ENCODE measurements at regions not wholly inside any gene's neighbourhood (a gene's known extent, or its start where the extent isn't known, plus 50 kb on each side); places are given as distances from the start of the nearest gene placed in this dataset.
"Not testable (repeated sequence)": the region's sequence is repeated elsewhere in the genome, so short reads cannot be mapped to it uniquely, and the experiment has no call there.

DNA sequence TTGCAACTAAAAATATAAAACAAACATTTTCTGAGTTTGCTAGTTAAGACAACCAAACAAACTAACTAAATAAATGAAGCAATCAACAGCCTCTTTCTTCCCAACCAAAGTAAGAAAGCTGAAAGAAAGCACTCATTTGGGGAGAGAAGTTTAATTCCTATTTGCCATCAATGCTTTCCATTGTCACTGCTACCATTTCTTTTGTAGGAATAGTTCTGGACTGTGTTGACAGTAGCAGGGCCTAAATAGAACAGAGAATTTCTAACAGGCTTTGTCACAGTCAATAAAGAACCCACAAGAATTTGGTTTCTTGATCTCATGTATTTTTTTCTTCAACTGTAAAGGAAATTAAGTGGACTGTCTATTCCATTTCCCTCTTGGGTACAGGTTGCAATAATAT lies 1886.4 kb upstream of the TENM3 start:
- Histone ChIP-seq H3K36me3 (replicated peaks; ENCODE audit: control insufficient read depth, insufficient read depth, low read length) (no peaks in the 10 kb centered on the region), H3K4me3 (ENCODE audit: insufficient read depth, low read depth, low read length) (no peak overlapping the region), H3K27me3 (ENCODE audit: control insufficient read depth, insufficient read depth, low read length) (no peaks in the 10 kb centered on the region)
- DNase-seq: no peak

GRCh38 chr4:180360113-180360512 lies 1883.1 kb upstream of the TENM3 start:
- H3K27me3 ChIP-seq (ENCODE audit: control insufficient read depth, insufficient read depth, low read length); H3K4me3 ChIP-seq (ENCODE audit: insufficient read depth, low read depth, low read length); H3K36me3 ChIP-seq (replicated peaks; ENCODE audit: control insufficient read depth, insufficient read depth, low read length); DNase-seq: not testable (repeated sequence)

- H3K4me3 ChIP-seq (ENCODE audit: insufficient read depth, low read depth, low read length): no peak overlapping the region
- no peaks in the 10 kb centered on the region for H3K36me3 ChIP-seq (replicated peaks; ENCODE audit: control insufficient read depth, insufficient read depth, low read length)
- H3K27me3 ChIP-seq (ENCODE audit: control insufficient read depth, insufficient read depth, low read length): no peaks in the 10 kb centered on the region
- DNase-seq: no peak
Measured at GRCh38 chr4:180363815-180364214, 1879.4 kb upstream of the TENM3 start.

- H3K4me3 ChIP-seq (ENCODE audit: insufficient read depth, low read depth, low read length): no peak overlapping the region
- no peak for DNase-seq
- no peaks in the 10 kb centered on the region for H3K36me3 ChIP-seq (replicated peaks; ENCODE audit: control insufficient read depth, insufficient read depth, low read length)
- H3K27me3 ChIP-seq (ENCODE audit: control insufficient read depth, insufficient read depth, low read length): no peaks in the 10 kb centered on the region
Measured at GRCh38 chr4:180372691-180373090, 1870.5 kb upstream of the TENM3 start.

DNA sequence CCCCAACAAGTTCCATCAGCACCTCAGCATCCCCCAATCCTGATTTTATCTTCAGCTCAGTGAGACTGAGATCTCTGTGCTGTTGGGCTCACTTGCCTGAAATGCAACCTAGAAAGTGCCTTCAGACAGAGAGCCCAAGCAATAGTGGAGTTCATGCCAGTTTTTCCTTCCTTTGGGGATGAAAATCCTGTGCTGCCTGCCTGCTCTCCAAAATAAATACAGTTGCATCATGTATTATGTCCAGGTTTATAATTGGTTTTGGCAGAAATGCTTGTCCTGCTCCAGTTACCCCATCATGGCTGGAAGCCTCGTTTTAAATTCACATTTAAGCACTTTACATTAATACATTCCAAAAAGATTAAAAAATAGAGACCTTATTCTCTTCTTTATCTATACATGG lies 1865.5 kb upstream of the TENM3 start:
- H3K4me3 ChIP-seq (ENCODE audit: insufficient read depth, low read depth, low read length): no peak overlapping the region
- no peaks in the 10 kb centered on the region for H3K36me3 ChIP-seq (replicated peaks; ENCODE audit: control insufficient read depth, insufficient read depth, low read length)
- no peak for DNase-seq
- H3K27me3 ChIP-seq (ENCODE audit: control insufficient read depth, insufficient read depth, low read length): no peaks in the 10 kb centered on the region

DNA sequence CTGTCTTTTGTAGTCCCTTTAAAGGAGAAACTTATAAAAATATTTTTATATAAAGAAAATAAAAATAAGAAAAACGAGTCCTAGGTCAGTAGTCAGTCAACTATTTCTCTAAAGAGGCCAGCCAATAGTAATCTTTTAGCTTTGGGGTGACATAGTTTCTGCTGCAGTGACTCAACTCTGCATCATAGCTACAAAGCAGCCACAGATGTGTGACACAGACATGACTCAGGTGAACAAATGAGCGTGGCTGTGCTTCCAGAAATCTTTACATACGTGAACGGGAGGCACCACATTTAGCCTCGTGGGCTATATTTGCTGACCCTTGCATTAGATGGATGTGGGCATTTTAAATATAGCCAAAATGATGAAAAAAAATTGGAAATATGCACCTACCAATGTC lies 1862.5 kb upstream of the TENM3 start:
- Histone ChIP-seq H3K4me3 (ENCODE audit: insufficient read depth, low read depth, low read length) (no peak overlapping the region), H3K36me3 (replicated peaks; ENCODE audit: control insufficient read depth, insufficient read depth, low read length) (no peaks in the 10 kb centered on the region), H3K27me3 (ENCODE audit: control insufficient read depth, insufficient read depth, low read length) (no peaks in the 10 kb centered on the region)
- DNase-seq: no peak

DNA sequence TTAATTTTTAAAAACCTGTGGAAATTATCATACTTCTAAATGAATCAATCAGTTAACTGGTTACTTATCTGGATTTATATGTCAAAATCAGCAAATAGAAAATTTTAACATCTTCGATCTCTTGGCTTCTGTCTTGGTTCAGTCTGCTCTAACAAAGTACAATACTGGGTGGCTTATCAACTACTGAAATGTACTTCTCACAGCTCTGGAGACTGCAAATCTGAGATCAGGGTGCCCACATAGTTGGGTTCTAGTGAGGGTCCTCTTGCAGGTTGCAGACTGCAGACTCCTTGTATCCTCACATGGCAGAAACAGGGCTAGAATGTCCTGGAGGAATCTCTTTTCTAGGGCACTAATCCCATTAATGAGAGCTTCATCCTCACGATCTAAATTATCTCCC lies 1851.6 kb upstream of the TENM3 start:
- H3K27me3 ChIP-seq (ENCODE audit: control insufficient read depth, insufficient read depth, low read length): no peaks in the 10 kb centered on the region
- no peak overlapping the region for H3K4me3 ChIP-seq (ENCODE audit: insufficient read depth, low read depth, low read length)
- DNase-seq: no peak
- no peaks in the 10 kb centered on the region for H3K36me3 ChIP-seq (replicated peaks; ENCODE audit: control insufficient read depth, insufficient read depth, low read length)

DNA sequence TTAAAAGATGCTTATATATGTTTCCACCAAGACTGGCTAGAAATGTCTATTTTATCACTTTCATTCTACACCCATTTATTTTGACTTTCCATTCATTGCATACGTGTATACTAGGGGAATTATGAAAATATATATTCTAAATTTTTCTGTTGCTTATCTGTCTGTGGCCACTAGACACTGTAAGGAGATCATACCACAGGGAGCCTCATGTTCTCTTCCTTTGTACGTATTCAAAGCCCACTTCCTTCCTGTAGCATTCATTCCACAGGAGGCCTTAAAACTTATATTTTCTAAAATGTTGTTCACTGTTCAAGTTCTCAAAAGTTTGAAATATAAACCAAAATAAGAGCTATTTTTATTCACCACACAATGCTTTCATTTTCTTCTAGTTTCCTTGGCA lies 1848.9 kb upstream of the TENM3 start:
- DNase-seq: no peak
- Histone ChIP-seq H3K36me3 (replicated peaks; ENCODE audit: control insufficient read depth, insufficient read depth, low read length) (no peaks in the 10 kb centered on the region), H3K27me3 (ENCODE audit: control insufficient read depth, insufficient read depth, low read length) (no peaks in the 10 kb centered on the region)

GRCh38 chr4:180394730-180395129 lies 1848.5 kb upstream of the TENM3 start:
- Histone ChIP-seq H3K36me3 (replicated peaks; ENCODE audit: control insufficient read depth, insufficient read depth, low read length) (no peaks in the 10 kb centered on the region), H3K27me3 (ENCODE audit: control insufficient read depth, insufficient read depth, low read length) (no peaks in the 10 kb centered on the region), H3K4me3 (ENCODE audit: insufficient read depth, low read depth, low read length) (no peak overlapping the region)
- DNase-seq: no peak

More for the DNA sequence above, 1848.9 kb upstream of the TENM3 start:
- H3K4me3 ChIP-seq (ENCODE audit: insufficient read depth, low read depth, low read length): no peak overlapping the region

- H3K4me3 ChIP-seq (ENCODE audit: insufficient read depth, low read depth, low read length): no peak overlapping the region
- H3K36me3 ChIP-seq (replicated peaks; ENCODE audit: control insufficient read depth, insufficient read depth, low read length): no peaks in the 10 kb centered on the region
- no peaks in the 10 kb centered on the region for H3K27me3 ChIP-seq (ENCODE audit: control insufficient read depth, insufficient read depth, low read length)
- no peak for DNase-seq
Measured at GRCh38 chr4:180398564-180398963, 1844.6 kb upstream of the TENM3 start.

- Histone ChIP-seq H3K27me3 (ENCODE audit: control insufficient read depth, insufficient read depth, low read length) (no peaks in the 10 kb centered on the region), H3K4me3 (ENCODE audit: insufficient read depth, low read depth, low read length) (no peak overlapping the region)
- no peak for DNase-seq
Measured at GRCh38 chr4:180407275-180407885, 1835.8 kb upstream of the TENM3 start.

GRCh38 chr4:180418819-180419531 lies 1824.2 kb upstream of the TENM3 start:
- Histone ChIP-seq H3K27me3 (ENCODE audit: control insufficient read depth, insufficient read depth, low read length) (no peaks in the 10 kb centered on the region), H3K4me3 (ENCODE audit: insufficient read depth, low read depth, low read length) (no peak overlapping the region), H3K36me3 (replicated peaks; ENCODE audit: control insufficient read depth, insufficient read depth, low read length) (no peaks in the 10 kb centered on the region)
- no peak for DNase-seq

More at GRCh38 chr4:180407275-180407885, 1835.8 kb upstream of the TENM3 start:
- H3K36me3 ChIP-seq (replicated peaks; ENCODE audit: control insufficient read depth, insufficient read depth, low read length): no peaks in the 10 kb centered on the region

- Histone ChIP-seq H3K27me3 (ENCODE audit: control insufficient read depth, insufficient read depth, low read length) (no peaks in the 10 kb centered on the region), H3K36me3 (replicated peaks; ENCODE audit: control insufficient read depth, insufficient read depth, low read length) (no peaks in the 10 kb centered on the region), H3K4me3 (ENCODE audit: insufficient read depth, low read depth, low read length) (no peak overlapping the region)
- no peak for DNase-seq
Measured at GRCh38 chr4:180422989-180423711, 1820.1 kb upstream of the TENM3 start.

- H3K27me3 ChIP-seq (ENCODE audit: control insufficient read depth, insufficient read depth, low read length): no peaks in the 10 kb centered on the region
- no peak overlapping the region for H3K4me3 ChIP-seq (ENCODE audit: insufficient read depth, low read depth, low read length)
- no peak for DNase-seq
- no peaks in the 10 kb centered on the region for H3K36me3 ChIP-seq (replicated peaks; ENCODE audit: control insufficient read depth, insufficient read depth, low read length)
Measured at GRCh38 chr4:180423712-180424057, 1819.5 kb upstream of the TENM3 start.

DNA sequence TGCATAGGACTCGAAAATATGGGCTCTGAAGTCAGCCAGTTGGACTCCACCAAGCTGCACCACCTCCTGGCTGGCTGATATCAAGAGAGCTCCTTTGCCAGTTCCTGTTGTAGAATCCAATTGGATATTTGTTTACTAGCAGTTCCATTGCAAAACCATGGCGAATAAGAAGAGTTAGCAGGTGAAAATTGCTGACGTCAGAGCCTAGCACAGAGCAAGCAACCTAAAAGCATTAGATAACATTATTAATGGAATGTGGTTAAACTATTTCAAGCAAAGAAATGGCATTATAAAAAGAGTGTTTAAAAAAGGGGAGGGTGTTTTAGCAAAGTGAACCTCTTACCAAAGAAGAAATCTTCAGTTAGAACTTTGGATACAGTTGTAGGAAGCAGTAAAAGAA lies 1816.3 kb upstream of the TENM3 start:
- Histone ChIP-seq H3K36me3 (replicated peaks; ENCODE audit: control insufficient read depth, insufficient read depth, low read length) (no peaks in the 10 kb centered on the region), H3K4me3 (ENCODE audit: insufficient read depth, low read depth, low read length) (no peak overlapping the region), H3K27me3 (ENCODE audit: control insufficient read depth, insufficient read depth, low read length) (no peaks in the 10 kb centered on the region)
- DNase-seq: no peak

All from H7 (cell line).